B cell (primary cell): ENCODE measurements at regions not wholly inside any gene's neighbourhood (a gene's known extent, or its start where the extent isn't known, plus 50 kb on each side); places are given as distances from the start of the nearest gene placed in this dataset.

Experiments
- CTCF ChIP-seq: fragments of 200-600 bp; IDR thresholded peaks from one replicate; pipeline ENCODE4 v1.8.0; 2022; ENCODE audit warnings: antibody characterized with exemption, mild to moderate bottlenecking
- EZH2 ChIP-seq: IDR thresholded peaks from 2 replicates; pipeline ENCODE4 v1.6.1; 2012; ENCODE audit warnings: borderline replicate concordance, low read depth, mild to moderate bottlenecking, moderate library complexity, low read length; ENCODE audit not compliant: insufficient read depth, poor library complexity, severe bottlenecking

- TF ChIP-seq CTCF (no peak), EZH2 (no peak)
Observed at GRCh38 chr16:86346034-86346433, 164.3 kb upstream of the FOXF1 start.
